Panc1 (cell line): ENCODE measurements at regions not wholly inside any gene's neighbourhood (a gene's known extent, or its start where the extent isn't known, plus 50 kb on each side); places are given as distances from the start of the nearest gene placed in this dataset.
"Not testable (repeated sequence)": the region's sequence is repeated elsewhere in the genome, so short reads cannot be mapped to it uniquely, and the experiment has no call there.

Experiments
- ATAC-seq: fragments of 200-7000 bp; cut with Tn5 transposase; 2 replicates; pipeline ENCODE4 v1.9.1; 2020; ENCODE audit warnings: mild to moderate bottlenecking, moderate library complexity
- BruUV-seq: library from RNA; stranded (reverse); fragments of 400-500 nt; replicated peaks from 2 replicates; lab custom pipeline; 2021; lab: Mats Ljungman, UMichigan
- CTCF ChIA-PET: fragments of 300-600 bp; sonication (Branson Sonifier 250); formaldehyde crosslinking; loops from one replicate; lab custom pipeline; 2022; ENCODE audit warnings: antibody characterized with exemption; lab: Charles Lee
- POLR2A ChIA-PET: fragments of 300-600 bp; sonication (Branson Sonifier 250); formaldehyde crosslinking; loops from one replicate; lab custom pipeline; 2022; ENCODE audit warnings: antibody characterized with exemption; lab: Charles Lee
- DNase-seq: peaks from one replicate; pipeline ENCODE4 v3.0.0-alpha.2; 2010; ENCODE audit warnings: low read depth, low spot score
- H3K27ac ChIP-seq: 2 replicates; pipeline ENCODE4 v1.5.1; 2011; ENCODE audit warnings: mild to moderate bottlenecking, low read length, inconsistent platforms
- H3K27me3 ChIP-seq: fragments of 200-500 bp; sonication (Bioruptor generic); 2 replicates; pipeline ENCODE4 v1.6.0; 2014; ENCODE audit warnings: low read length, inconsistent platforms; ENCODE audit not compliant: control insufficient read depth, insufficient read depth
- H3K36me3 ChIP-seq: fragments of 200-500 bp; sonication (Bioruptor generic); 2 replicates; pipeline ENCODE4 v1.5.1; 2014; ENCODE audit warnings: inconsistent platforms, mild to moderate bottlenecking, low read length, moderate library complexity; ENCODE audit not compliant: control insufficient read depth, insufficient read depth
- H3K4me1 ChIP-seq: 2 replicates; pipeline ENCODE4 v1.5.1; 2011; ENCODE audit warnings: inconsistent platforms, mild to moderate bottlenecking, low read length, moderate library complexity; ENCODE audit not compliant: control insufficient read depth, insufficient read depth
- H3K4me3 ChIP-seq, 2 experiments: 2 replicates each; pipeline ENCODE4 v1.5.1; 2011 to 2012; ENCODE audit warnings: low read depth in 2 of 2, low read length in 2 of 2, mild to moderate bottlenecking in 2 of 2, inconsistent platforms in 1 of 2, moderate library complexity in 1 of 2
- H3K9me3 ChIP-seq: fragments of 200-500 bp; sonication (Bioruptor generic); 2 replicates; pipeline ENCODE4 v1.5.1; 2014; ENCODE audit warnings: low read depth, mild to moderate bottlenecking, inconsistent platforms, low read length, moderate library complexity; ENCODE audit not compliant: control insufficient read depth, insufficient read depth
- POLR2AphosphoS5 ChIP-seq: IDR thresholded peaks from 2 replicates; pipeline ENCODE4 v1.6.1; 2012; ENCODE audit warnings: mild to moderate bottlenecking, low read depth, low read length, moderate library complexity
- SIN3A ChIP-seq: IDR thresholded peaks from 2 replicates; pipeline ENCODE4 v1.6.1; 2012; ENCODE audit warnings: low read depth, mild to moderate bottlenecking, low read length, moderate library complexity, borderline replicate concordance; ENCODE audit not compliant: insufficient read depth
- TCF7L2 ChIP-seq: IDR thresholded peaks from 2 replicates; pipeline ENCODE4 v1.6.1; 2011; ENCODE audit warnings: mild to moderate bottlenecking, low read depth, low read length, inconsistent platforms
- in situ Hi-C: cut with HindIII; loops from 2 replicates; pipeline ENCODE4 v1.10.0; 2016; ENCODE audit warnings: low sequenced_read_pairs, low pct_unique_long_range_greater_than_20kb
- intact Hi-C: fragments of 100-400 bp; cut with micrococcal nuclease; formaldehyde crosslinking; loops from one replicate; pipeline ENCODE4 v1.10.0; 2022; ENCODE audit not compliant: unreplicated experiment
- TF ChIP-seq, protein P1 (sequence below): fragments of 450-650 bp; IDR thresholded peaks from 2 replicates; pipeline ENCODE4 v1.5.1; 2017; ENCODE audit warnings: mild to moderate bottlenecking
- TF ChIP-seq, protein P2 (sequence below), 2 experiments: IDR thresholded peaks; 2 replicates each; pipeline ENCODE4 v1.6.1; 2011 to 2012; ENCODE audit warnings: low read depth in 2 of 2, control low read depth in 1 of 2, low read length in 1 of 2, mild to moderate bottlenecking in 1 of 2, moderate library complexity in 1 of 2; ENCODE audit not compliant: insufficient read depth in 1 of 2

DNA sequence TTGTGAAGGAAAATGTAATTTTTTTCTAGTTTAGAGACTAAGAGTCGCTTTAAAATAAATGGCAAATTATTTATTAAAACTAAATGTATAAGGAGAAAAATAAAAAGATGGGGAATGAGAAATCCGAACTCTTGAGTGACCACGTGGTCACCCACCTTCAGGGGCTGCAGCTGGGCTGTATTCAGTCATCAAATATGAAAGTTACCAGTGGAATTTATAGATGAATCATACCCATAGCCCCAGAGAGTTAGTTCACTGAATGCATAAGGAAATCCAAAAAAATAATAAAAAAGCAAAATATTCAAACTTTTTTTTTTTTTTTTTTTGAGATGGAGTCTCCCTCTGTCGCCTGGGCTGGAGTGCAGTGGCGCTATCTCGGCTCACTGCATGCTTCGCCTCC is 947.7 kb upstream of the ADGRB3 start:
- DNase-seq = no peak
- BruUV-seq = no TSS peak
- TF ChIP-seq SIN3A (no peak), TCF7L2 (no peak), POLR2AphosphoS5 (no peak)
- TF ChIP-seq, protein P1, sequence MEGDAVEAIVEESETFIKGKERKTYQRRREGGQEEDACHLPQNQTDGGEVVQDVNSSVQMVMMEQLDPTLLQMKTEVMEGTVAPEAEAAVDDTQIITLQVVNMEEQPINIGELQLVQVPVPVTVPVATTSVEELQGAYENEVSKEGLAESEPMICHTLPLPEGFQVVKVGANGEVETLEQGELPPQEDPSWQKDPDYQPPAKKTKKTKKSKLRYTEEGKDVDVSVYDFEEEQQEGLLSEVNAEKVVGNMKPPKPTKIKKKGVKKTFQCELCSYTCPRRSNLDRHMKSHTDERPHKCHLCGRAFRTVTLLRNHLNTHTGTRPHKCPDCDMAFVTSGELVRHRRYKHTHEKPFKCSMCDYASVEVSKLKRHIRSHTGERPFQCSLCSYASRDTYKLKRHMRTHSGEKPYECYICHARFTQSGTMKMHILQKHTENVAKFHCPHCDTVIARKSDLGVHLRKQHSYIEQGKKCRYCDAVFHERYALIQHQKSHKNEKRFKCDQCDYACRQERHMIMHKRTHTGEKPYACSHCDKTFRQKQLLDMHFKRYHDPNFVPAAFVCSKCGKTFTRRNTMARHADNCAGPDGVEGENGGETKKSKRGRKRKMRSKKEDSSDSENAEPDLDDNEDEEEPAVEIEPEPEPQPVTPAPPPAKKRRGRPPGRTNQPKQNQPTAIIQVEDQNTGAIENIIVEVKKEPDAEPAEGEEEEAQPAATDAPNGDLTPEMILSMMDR = no peak
- TF ChIP-seq, protein P2, sequence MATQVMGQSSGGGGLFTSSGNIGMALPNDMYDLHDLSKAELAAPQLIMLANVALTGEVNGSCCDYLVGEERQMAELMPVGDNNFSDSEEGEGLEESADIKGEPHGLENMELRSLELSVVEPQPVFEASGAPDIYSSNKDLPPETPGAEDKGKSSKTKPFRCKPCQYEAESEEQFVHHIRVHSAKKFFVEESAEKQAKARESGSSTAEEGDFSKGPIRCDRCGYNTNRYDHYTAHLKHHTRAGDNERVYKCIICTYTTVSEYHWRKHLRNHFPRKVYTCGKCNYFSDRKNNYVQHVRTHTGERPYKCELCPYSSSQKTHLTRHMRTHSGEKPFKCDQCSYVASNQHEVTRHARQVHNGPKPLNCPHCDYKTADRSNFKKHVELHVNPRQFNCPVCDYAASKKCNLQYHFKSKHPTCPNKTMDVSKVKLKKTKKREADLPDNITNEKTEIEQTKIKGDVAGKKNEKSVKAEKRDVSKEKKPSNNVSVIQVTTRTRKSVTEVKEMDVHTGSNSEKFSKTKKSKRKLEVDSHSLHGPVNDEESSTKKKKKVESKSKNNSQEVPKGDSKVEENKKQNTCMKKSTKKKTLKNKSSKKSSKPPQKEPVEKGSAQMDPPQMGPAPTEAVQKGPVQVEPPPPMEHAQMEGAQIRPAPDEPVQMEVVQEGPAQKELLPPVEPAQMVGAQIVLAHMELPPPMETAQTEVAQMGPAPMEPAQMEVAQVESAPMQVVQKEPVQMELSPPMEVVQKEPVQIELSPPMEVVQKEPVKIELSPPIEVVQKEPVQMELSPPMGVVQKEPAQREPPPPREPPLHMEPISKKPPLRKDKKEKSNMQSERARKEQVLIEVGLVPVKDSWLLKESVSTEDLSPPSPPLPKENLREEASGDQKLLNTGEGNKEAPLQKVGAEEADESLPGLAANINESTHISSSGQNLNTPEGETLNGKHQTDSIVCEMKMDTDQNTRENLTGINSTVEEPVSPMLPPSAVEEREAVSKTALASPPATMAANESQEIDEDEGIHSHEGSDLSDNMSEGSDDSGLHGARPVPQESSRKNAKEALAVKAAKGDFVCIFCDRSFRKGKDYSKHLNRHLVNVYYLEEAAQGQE (IDR thresholded peaks at IDR 0.05; ENCODE audit: insufficient read depth in 1 of 2, low read depth in 2 of 2, low read length in 1 of 2) = no peak
- Histone ChIP-seq H3K9me3 (peaks cover 3% of the 10 kb centered on the region; the same call in 1 of the 2 replicates), H3K4me1 (no peaks in the 10 kb centered on the region), H3K4me3 (no peak overlapping the region), H3K27ac (no peak overlapping the region), H3K36me3 (no peaks in the 10 kb centered on the region), H3K27me3 (no peaks in the 10 kb centered on the region)
- intact Hi-C loops = no loop called here
- in situ Hi-C loops = no loop called here
- CTCF ChIA-PET = no interaction called here
- POLR2A ChIA-PET = no interaction called here
- ATAC-seq = no peak

DNA sequence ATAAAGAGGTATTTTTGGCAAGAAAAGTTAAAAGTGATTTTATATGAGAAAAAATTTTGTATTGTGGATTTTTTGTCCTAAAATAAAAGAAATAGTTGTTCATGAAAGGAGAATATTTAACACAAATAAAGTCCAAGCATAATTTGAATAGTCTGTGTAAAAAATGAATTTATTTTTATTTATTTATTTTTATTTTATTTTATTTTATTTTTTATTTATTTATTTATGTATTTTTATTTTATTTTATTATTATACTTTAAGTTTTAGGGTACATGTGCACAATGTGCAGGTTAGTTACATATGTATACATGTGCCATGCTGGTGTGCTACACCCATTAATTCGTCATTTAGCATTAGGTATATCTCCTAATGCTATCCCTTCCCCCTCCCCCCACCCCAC is 948.9 kb upstream of the ADGRB3 start:
- H3K36me3 ChIP-seq, H3K27me3 ChIP-seq, in situ Hi-C loops, DNase-seq, H3K9me3 ChIP-seq, CTCF ChIA-PET, H3K27ac ChIP-seq, H3K4me3 ChIP-seq, BruUV-seq, POLR2A ChIA-PET, H3K4me1 ChIP-seq, ATAC-seq, intact Hi-C loops: not testable (repeated sequence)

DNA sequence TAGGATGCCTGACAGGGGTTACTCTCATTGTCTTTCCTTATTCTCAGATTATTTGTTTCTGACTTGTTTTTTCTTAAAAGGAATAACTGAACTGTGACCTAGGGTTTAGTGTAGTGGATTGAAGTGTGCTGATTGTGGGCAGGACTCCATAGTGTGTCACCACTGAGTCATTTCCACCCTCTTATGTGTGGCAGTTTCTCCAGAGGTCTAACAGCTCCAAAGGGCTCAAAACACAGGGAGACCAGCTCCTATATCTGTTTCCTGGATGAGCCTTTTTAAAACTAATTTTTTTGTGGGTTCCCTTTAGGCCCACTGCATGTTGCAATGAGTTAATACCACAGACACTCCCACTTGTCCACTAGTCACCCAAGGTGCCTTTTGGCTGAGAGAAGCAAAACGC is 951.1 kb upstream of the ADGRB3 start:
- Histone ChIP-seq H3K27me3 (no peaks in the 10 kb centered on the region), H3K27ac (no peak overlapping the region), H3K36me3 (no peaks in the 10 kb centered on the region), H3K4me1 (no peaks in the 10 kb centered on the region), H3K9me3 (peaks cover 3% of the 10 kb centered on the region; the same call in 1 of the 2 replicates), H3K4me3 (no peak overlapping the region)
- TF ChIP-seq, protein P1 = no peak
- TF ChIP-seq, protein P2 (IDR thresholded peaks at IDR 0.05; ENCODE audit: insufficient read depth in 1 of 2, low read depth in 2 of 2, low read length in 1 of 2) = no peak
- TF ChIP-seq SIN3A (no peak), TCF7L2 (no peak), POLR2AphosphoS5 (no peak)
- ATAC-seq (peak; percentile 81), DNase-seq (peak; percentile 60)
- in situ Hi-C loops (no loop called here), intact Hi-C loops (no loop called here)
- CTCF ChIA-PET = no interaction called here
- POLR2A ChIA-PET = no interaction called here
- BruUV-seq = no TSS peak
